Uterus (tissue), 3 donors: ENCODE measurements at regions not wholly inside any gene's neighbourhood (a gene's known extent, or its start where the extent isn't known, plus 50 kb on each side); places are given as distances from the start of the nearest gene placed in this dataset.

Source experiments
- DNase-seq, 2 donors: peaks; one replicate each; pipeline ENCODE4 v3.0.0-alpha.2; 2019 to 2020
- H3K27ac ChIP-seq, 2 donors: fragments of 200-600 bp; sonication (generic); 1 replicate in 1 of 2; 2 replicates in 1 of 2; pipeline ENCODE4 v1.5.1; 2016 to 2018
- H3K27me3 ChIP-seq, 2 donors: fragments of 200-600 bp; sonication (generic); one replicate each; pipeline ENCODE4 v1.5.1; 2018 to 2019; ENCODE audit warnings: control low read depth in 1 of 2
- H3K36me3 ChIP-seq, 2 donors: fragments of 200-600 bp; sonication (generic); one replicate each; pipeline ENCODE4 v1.5.1; 2019; ENCODE audit warnings: control low read depth in 1 of 2
- H3K4me1 ChIP-seq, 2 donors: fragments of 200-600 bp; sonication (generic); one replicate each; pipeline ENCODE4 v1.5.1; 2018 to 2019; ENCODE audit warnings: control low read depth in 1 of 2
- H3K4me3 ChIP-seq, 2 donors: fragments of 200-600 bp; sonication (generic); 1 replicate in 1 of 2; 2 replicates in 1 of 2; pipeline ENCODE4 v1.5.1; 2018 to 2019; ENCODE audit warnings: mild to moderate bottlenecking in 1 of 2
- H3K9me3 ChIP-seq, 2 donors: fragments of 200-600 bp; sonication (generic); one replicate each; pipeline ENCODE4 v1.5.1; 2019; ENCODE audit warnings: control low read depth in 1 of 2
- CTCF ChIP-seq, 4 experiments: fragments of 200-600 bp in 2 of 4; fragments of 450-650 bp in 2 of 4; sonication (generic) in 2 of 4; IDR thresholded peaks; one replicate each; pipeline ENCODE4 v1.5.1; 2016 to 2019; ENCODE audit warnings: antibody characterized with exemption in 4 of 4, mild to moderate bottlenecking in 2 of 4, moderate library complexity in 1 of 4
- POLR2A ChIP-seq, 2 donors: fragments of 450-650 bp; IDR thresholded peaks; one replicate each; pipeline ENCODE4 v1.6.1; 2016; ENCODE audit warnings: antibody characterized with exemption in 2 of 2, mild to moderate bottlenecking in 1 of 2, moderate library complexity in 1 of 2
- intact Hi-C: fragments of 100-400 bp; cut with DNase I; formaldehyde crosslinking; loops from one replicate; pipeline ENCODE4 v1.15.1; 2023; ENCODE audit warnings: low total_unique reads
- donor health status: DM: yes; HTN: yes; CAD: no.

GRCh38 chr7:54846273-54846672 lies 87.3 kb upstream of the SEC61G start:
- no peak overlapping the region for H3K27ac ChIP-seq
- no peak for DNase-seq
- no peaks in the 10 kb centered on the region for H3K27me3 ChIP-seq
- H3K36me3 ChIP-seq, result no peaks in the 10 kb centered on the region
- H3K4me3 ChIP-seq, result no peak overlapping the region
- no peaks in the 10 kb centered on the region for H3K4me1 ChIP-seq
- H3K9me3 ChIP-seq, result no peaks in the 10 kb centered on the region
- TF ChIP-seq CTCF (IDR thresholded peaks at IDR 0.05), result no peak
- TF ChIP-seq POLR2A (IDR thresholded peaks at IDR 0.05), result no peak
- intact Hi-C loops, result no loop called here

GRCh38 chr7:54847921-54848320 lies 88.9 kb upstream of the SEC61G start:
- H3K27me3 ChIP-seq, result no peaks in the 10 kb centered on the region
- no peaks in the 10 kb centered on the region for H3K4me1 ChIP-seq
- H3K4me3 ChIP-seq, result no peak overlapping the region
- no peak overlapping the region for H3K27ac ChIP-seq
- H3K36me3 ChIP-seq, result no peaks in the 10 kb centered on the region
- TF ChIP-seq CTCF (IDR thresholded peaks at IDR 0.05), result no peak
- no peak for TF ChIP-seq POLR2A (IDR thresholded peaks at IDR 0.05)
- H3K9me3 ChIP-seq, result no peaks in the 10 kb centered on the region
- intact Hi-C loops, result no loop called here
- DNase-seq, result no peak

- H3K4me1 ChIP-seq, result no peaks in the 10 kb centered on the region
- no peak for DNase-seq
- intact Hi-C loops, result no loop called here
- no peak overlapping the region for H3K4me3 ChIP-seq
- H3K9me3 ChIP-seq, result no peaks in the 10 kb centered on the region
- no peak overlapping the region for H3K27ac ChIP-seq
- H3K27me3 ChIP-seq, result no peaks in the 10 kb centered on the region
- H3K36me3 ChIP-seq, result no peaks in the 10 kb centered on the region
- TF ChIP-seq CTCF (IDR thresholded peaks at IDR 0.05), result no peak
- no peak for TF ChIP-seq POLR2A (IDR thresholded peaks at IDR 0.05)
These were observed 97.8 kb upstream of the SEC61G start for GRCh38 chr7:54856856-54857255.

GRCh38 chr7:54857294-54857693 lies 98.3 kb upstream of the SEC61G start:
- H3K27ac ChIP-seq, result no peak overlapping the region
- TF ChIP-seq POLR2A (IDR thresholded peaks at IDR 0.05) (no peak), CTCF (IDR thresholded peaks at IDR 0.05) (no peak)
- H3K4me1 ChIP-seq, result no peaks in the 10 kb centered on the region
- H3K4me3 ChIP-seq, result no peak overlapping the region
- H3K9me3 ChIP-seq, result no peaks in the 10 kb centered on the region
- no peaks in the 10 kb centered on the region for H3K36me3 ChIP-seq
- DNase-seq, result no peak
- no peaks in the 10 kb centered on the region for H3K27me3 ChIP-seq
- intact Hi-C loops, result no loop called here

- H3K4me3 ChIP-seq, result no peak overlapping the region
These were observed 99.1 kb upstream of the SEC61G start for GRCh38 chr7:54858008-54858692.

More at GRCh38 chr7:54858008-54858692, 99.1 kb upstream of the SEC61G start:
- intact Hi-C loops, result no loop called here
- no peak overlapping the region for H3K27ac ChIP-seq
- no peaks in the 10 kb centered on the region for H3K9me3 ChIP-seq
- no peaks in the 10 kb centered on the region for H3K27me3 ChIP-seq
- no peak for TF ChIP-seq CTCF (IDR thresholded peaks at IDR 0.05)
- no peak for TF ChIP-seq POLR2A (IDR thresholded peaks at IDR 0.05)
- no peak for DNase-seq
- no peaks in the 10 kb centered on the region for H3K36me3 ChIP-seq
- H3K4me1 ChIP-seq, result no peaks in the 10 kb centered on the region
